Heart left ventricle (tissue), 13 donors: ENCODE measurements at regions not wholly inside any gene's neighbourhood (a gene's known extent, or its start where the extent isn't known, plus 50 kb on each side); places are given as distances from the start of the nearest gene placed in this dataset.

Source experiments
- CTCF ChIP-seq, 12 donors: fragments of 200-600 bp; sonication (generic) in 4 of 12; IDR thresholded peaks; one replicate each; pipeline versions ENCODE4 v1.5.0 to v1.8.0; 2018 to 2022; ENCODE audit warnings: antibody characterized with exemption in 12 of 12, mild to moderate bottlenecking in 5 of 12
- POLR2A ChIP-seq, 2 donors: fragments of 450-650 bp; IDR thresholded peaks; one replicate each; pipeline ENCODE4 v1.6.1; 2017; ENCODE audit warnings: antibody characterized with exemption in 2 of 2, mild to moderate bottlenecking in 2 of 2, moderate library complexity in 2 of 2
- donor health status: ischemic (EF 13 %, LVEDD 7.1; RV severe dilation, severe dysfunction).
- donor health status: DM: no; HTN: yes; CAD: no.
- donor health status: DM: no; HTN: no; CAD: no.
- donor health status: ischemic (EF 25% LVEDD 6.9; RV normal size, moderate dysfunction).
- donor health status: ischemic (EF 25% LVEDD 5.7; RV mildly dilated, moderate dysfunction).
- donor health status: ischemic (EF 35%, LVEDD 5.7; RV mildly dilated, moderate dysfunction).
- donor health status: nonischemic (EF 11% LVEDD 7.7; RV severe dilation, severe dysfunction).
- donor health status: DM: yes; HTN: yes; CAD: no.
- donor health status: PGD.
- donor health status: ischemic (EF 29% LVEDD 5.4; RV normal size, mild dysfunction).
- donor health status: nonischemic (EF 23%, LVEDD 6.1; RV moderate dilation, normal function).

GRCh38 chr7:110187877-110188554 is 902.9 kb upstream of the LRRN3 start:
- no peak for TF ChIP-seq CTCF (IDR thresholded peaks at IDR 0.05)
- no peak for TF ChIP-seq POLR2A (IDR thresholded peaks at IDR 0.05)
